ENCODE measurements at regions not wholly inside any gene's neighbourhood (a gene's known extent, or its start where the extent isn't known, plus 50 kb on each side); places are given as distances from the start of the nearest gene placed in this dataset.

GRCh38 chr11:80838153-80838552, 1397.3 kb upstream of the TENM4 start:
- H3K79me2 ChIP-seq (ENCODE audit: insufficient read depth, low read length), result no peaks in the 10 kb centered on the region
- no peak overlapping the region for H2AFZ ChIP-seq (ENCODE audit: low read length)
- H3K9me3 ChIP-seq (ENCODE audit: low read length), result no peaks in the 10 kb centered on the region
- no peak overlapping the region for H3K4me2 ChIP-seq (ENCODE audit: low read length)
- no peaks in the 10 kb centered on the region for H3K36me3 ChIP-seq (ENCODE audit: insufficient read depth, low read length)
- no peak overlapping the region for H3K27ac ChIP-seq (ENCODE audit: low read depth, low read length, poor library complexity, severe bottlenecking)
- TF ChIP-seq EZH2 (IDR thresholded peaks at IDR 0.05; ENCODE audit: borderline replicate concordance, low read length), result no peak
- no peak overlapping the region for H3K4me3 ChIP-seq (ENCODE audit: low read depth, low read length, poor library complexity, severe bottlenecking)
- no peaks in the 10 kb centered on the region for H4K20me1 ChIP-seq (ENCODE audit: insufficient read depth, low read length)
- H3K27me3 ChIP-seq (ENCODE audit: insufficient read depth, low read length), result no peaks in the 10 kb centered on the region
- H3K9ac ChIP-seq (ENCODE audit: low read length), result no peak overlapping the region
- no peaks in the 10 kb centered on the region for H3K4me1 ChIP-seq (ENCODE audit: insufficient read depth, low read length, severe bottlenecking)
- no peaks in the 10 kb centered on the region for H3K9me2 ChIP-seq (ENCODE audit: low read depth, low read length)
- H3F3A ChIP-seq (ENCODE audit: insufficient read depth, low read length), result no peaks in the 10 kb centered on the region

- TF ChIP-seq EZH2 (IDR thresholded peaks at IDR 0.05; ENCODE audit: borderline replicate concordance, low read length), result no peak
- no peak for TF ChIP-seq CTCF (IDR thresholded peaks at IDR 0.05; ENCODE audit: low read length)
Measured at GRCh38 chr11:80837051-80837450, 1396.2 kb upstream of the TENM4 start.

DNA sequence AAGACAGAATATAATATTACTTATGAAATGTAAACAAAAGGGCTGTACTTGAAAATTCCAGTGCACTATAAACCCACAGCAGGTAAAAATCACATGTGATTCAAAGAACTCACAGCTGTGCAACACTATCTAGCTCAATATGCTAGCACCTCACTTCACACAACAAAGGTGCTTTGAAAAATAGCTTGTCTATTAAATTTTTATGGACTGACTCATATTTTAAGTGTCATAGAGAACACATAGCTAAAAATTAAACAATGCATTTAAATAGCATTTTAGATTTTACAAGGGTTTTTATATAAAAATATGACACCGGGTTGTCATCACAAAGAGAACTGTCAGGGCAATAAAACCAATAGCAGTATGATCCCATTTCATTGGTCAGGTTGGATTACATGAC, 1390.5 kb upstream of the TENM4 start:
- H3K27me3 ChIP-seq (ENCODE audit: insufficient read depth, low read length), result no peaks in the 10 kb centered on the region
- no peak overlapping the region for H3K4me2 ChIP-seq (ENCODE audit: low read length)
- no peaks in the 10 kb centered on the region for H4K20me1 ChIP-seq (ENCODE audit: insufficient read depth, low read length)
- H3K9me2 ChIP-seq (ENCODE audit: low read depth, low read length), result no peaks in the 10 kb centered on the region
- H3K4me3 ChIP-seq (ENCODE audit: low read depth, low read length, poor library complexity, severe bottlenecking), result no peak overlapping the region
- H3K9me3 ChIP-seq (ENCODE audit: low read length), result no peaks in the 10 kb centered on the region
- no peak overlapping the region for H3K9ac ChIP-seq (ENCODE audit: low read length)
- H3K4me1 ChIP-seq (ENCODE audit: insufficient read depth, low read length, severe bottlenecking), result no peaks in the 10 kb centered on the region
- H3K27ac ChIP-seq (ENCODE audit: low read depth, low read length, poor library complexity, severe bottlenecking), result no peak overlapping the region
- no peaks in the 10 kb centered on the region for H3K79me2 ChIP-seq (ENCODE audit: insufficient read depth, low read length)
- H3K36me3 ChIP-seq (ENCODE audit: insufficient read depth, low read length), result no peaks in the 10 kb centered on the region
- H3F3A ChIP-seq (ENCODE audit: insufficient read depth, low read length), result no peaks in the 10 kb centered on the region
- H2AFZ ChIP-seq (ENCODE audit: low read length), result no peak overlapping the region
- no peak for TF ChIP-seq CTCF (IDR thresholded peaks at IDR 0.05; ENCODE audit: low read length)
- no peak for TF ChIP-seq EZH2 (IDR thresholded peaks at IDR 0.05; ENCODE audit: borderline replicate concordance, low read length)

More at GRCh38 chr11:80837051-80837450, 1396.2 kb upstream of the TENM4 start:
- no peaks in the 10 kb centered on the region for H3K9me3 ChIP-seq (ENCODE audit: low read length)
- H3K27ac ChIP-seq (ENCODE audit: low read depth, low read length, poor library complexity, severe bottlenecking), result no peak overlapping the region
- no peaks in the 10 kb centered on the region for H3K9me2 ChIP-seq (ENCODE audit: low read depth, low read length)
- no peaks in the 10 kb centered on the region for H3F3A ChIP-seq (ENCODE audit: insufficient read depth, low read length)
- H3K36me3 ChIP-seq (ENCODE audit: insufficient read depth, low read length), result no peaks in the 10 kb centered on the region
- H3K4me2 ChIP-seq (ENCODE audit: low read length), result no peak overlapping the region
- no peak overlapping the region for H2AFZ ChIP-seq (ENCODE audit: low read length)
- no peak overlapping the region for H3K9ac ChIP-seq (ENCODE audit: low read length)
- H3K27me3 ChIP-seq (ENCODE audit: insufficient read depth, low read length), result no peaks in the 10 kb centered on the region
- no peaks in the 10 kb centered on the region for H3K79me2 ChIP-seq (ENCODE audit: insufficient read depth, low read length)
- H3K4me1 ChIP-seq (ENCODE audit: insufficient read depth, low read length, severe bottlenecking), result no peaks in the 10 kb centered on the region
- H4K20me1 ChIP-seq (ENCODE audit: insufficient read depth, low read length), result no peaks in the 10 kb centered on the region
- no peak overlapping the region for H3K4me3 ChIP-seq (ENCODE audit: low read depth, low read length, poor library complexity, severe bottlenecking)

- no peaks in the 10 kb centered on the region for H3K27me3 ChIP-seq (ENCODE audit: insufficient read depth, low read length)
- H3K4me3 ChIP-seq (ENCODE audit: low read depth, low read length, poor library complexity, severe bottlenecking), result no peak overlapping the region
- TF ChIP-seq CTCF (IDR thresholded peaks at IDR 0.05; ENCODE audit: low read length) (no peak), EZH2 (IDR thresholded peaks at IDR 0.05; ENCODE audit: borderline replicate concordance, low read length) (no peak)
- H4K20me1 ChIP-seq (ENCODE audit: insufficient read depth, low read length), result no peaks in the 10 kb centered on the region
- H3K9me3 ChIP-seq (ENCODE audit: low read length), result no peaks in the 10 kb centered on the region
- H3K9me2 ChIP-seq (ENCODE audit: low read depth, low read length), result no peaks in the 10 kb centered on the region
- no peak overlapping the region for H3K9ac ChIP-seq (ENCODE audit: low read length)
- no peaks in the 10 kb centered on the region for H3K79me2 ChIP-seq (ENCODE audit: insufficient read depth, low read length)
- H3K4me2 ChIP-seq (ENCODE audit: low read length), result no peak overlapping the region
- H3K27ac ChIP-seq (ENCODE audit: low read depth, low read length, poor library complexity, severe bottlenecking), result no peak overlapping the region
- H3K4me1 ChIP-seq (ENCODE audit: insufficient read depth, low read length, severe bottlenecking), result no peaks in the 10 kb centered on the region
- H3F3A ChIP-seq (ENCODE audit: insufficient read depth, low read length), result no peaks in the 10 kb centered on the region
- no peaks in the 10 kb centered on the region for H3K36me3 ChIP-seq (ENCODE audit: insufficient read depth, low read length)
- H2AFZ ChIP-seq (ENCODE audit: low read length), result no peak overlapping the region
Measured at GRCh38 chr11:80827781-80828180, 1387.0 kb upstream of the TENM4 start.

Data from OCI-LY1 (cell line).